NCI-H524 (cell line): ENCODE measurements at regions not wholly inside any gene's neighbourhood (a gene's known extent, or its start where the extent isn't known, plus 50 kb on each side); places are given as distances from the start of the nearest gene placed in this dataset.

Experiments
- DNase-seq, 2 experiments: peaks; one replicate each; lab custom pipeline; 2025; lab: John Stamatoyannopoulos, UW

DNA sequence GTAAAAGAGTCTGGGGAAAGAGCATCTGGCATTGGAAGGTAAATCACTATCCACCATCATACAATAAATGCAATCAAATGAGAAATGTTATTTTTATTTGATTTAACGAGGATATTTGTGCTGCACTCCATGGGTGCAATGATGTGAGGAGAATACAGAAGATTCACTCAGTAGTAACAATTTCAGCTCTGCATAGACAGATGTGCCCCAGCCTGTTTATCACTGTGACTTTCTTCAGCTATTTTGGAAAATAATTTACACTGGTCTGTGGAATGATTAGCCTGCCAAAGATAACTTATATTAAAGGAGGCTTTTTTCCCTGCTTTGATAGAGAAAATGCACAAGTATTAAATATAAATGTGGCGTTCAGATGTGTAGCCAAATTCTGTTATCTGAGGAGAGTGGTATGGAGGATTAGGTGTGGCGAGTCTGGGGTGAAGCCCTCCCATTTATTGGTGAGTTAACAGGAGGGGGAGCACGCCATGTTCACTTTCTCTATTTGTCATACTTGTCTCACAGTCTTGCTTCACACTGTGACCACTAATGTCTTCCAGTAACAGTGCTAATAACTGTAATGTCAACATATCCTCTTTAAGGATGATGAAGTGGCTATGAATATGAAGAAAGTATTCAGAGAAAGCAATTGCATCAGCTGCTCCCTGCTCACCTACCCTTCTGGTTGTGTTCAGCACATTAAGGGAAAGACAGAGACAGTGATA lies 645.6 kb downstream of the MMUT start:
- no peak for DNase-seq

DNA sequence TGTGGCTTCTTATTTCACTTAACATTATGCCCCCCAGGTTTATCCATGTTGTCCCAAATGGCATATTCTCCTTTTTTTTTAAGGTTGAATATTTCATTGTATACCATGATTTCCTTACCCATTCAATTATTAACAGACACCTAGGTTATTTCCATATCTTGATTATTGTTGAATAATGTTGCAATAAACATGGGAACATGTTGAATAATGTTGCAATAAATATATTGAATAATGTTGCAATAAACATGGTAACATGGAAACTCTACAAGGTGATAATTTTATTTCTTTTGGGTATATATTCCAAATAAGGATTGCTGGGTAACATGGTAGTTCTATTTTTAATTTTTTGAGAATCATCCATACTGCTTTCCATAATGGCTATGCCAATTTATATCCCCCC lies 648.1 kb downstream of the MMUT start:
- DNase-seq: no peak

DNA sequence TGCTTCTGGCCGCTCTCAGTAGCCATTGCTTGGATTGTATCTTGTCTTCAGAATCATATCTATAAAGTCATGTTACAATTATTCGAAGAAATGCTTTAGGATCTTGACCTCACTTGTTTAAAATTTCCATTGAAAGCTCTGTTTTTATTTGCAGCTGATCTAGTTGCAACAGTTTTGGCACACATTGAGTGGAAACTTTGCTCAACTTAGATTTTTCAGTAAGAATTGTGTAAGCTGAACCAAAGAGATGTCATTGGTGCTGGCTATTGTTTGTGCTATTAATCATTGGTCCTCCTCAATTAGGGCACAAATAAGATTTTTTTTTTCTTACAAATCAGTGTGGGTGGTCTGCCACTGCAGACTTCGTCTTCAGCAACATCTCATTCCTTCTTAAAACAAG lies 649.2 kb downstream of the MMUT start:
- no peak for DNase-seq

DNA sequence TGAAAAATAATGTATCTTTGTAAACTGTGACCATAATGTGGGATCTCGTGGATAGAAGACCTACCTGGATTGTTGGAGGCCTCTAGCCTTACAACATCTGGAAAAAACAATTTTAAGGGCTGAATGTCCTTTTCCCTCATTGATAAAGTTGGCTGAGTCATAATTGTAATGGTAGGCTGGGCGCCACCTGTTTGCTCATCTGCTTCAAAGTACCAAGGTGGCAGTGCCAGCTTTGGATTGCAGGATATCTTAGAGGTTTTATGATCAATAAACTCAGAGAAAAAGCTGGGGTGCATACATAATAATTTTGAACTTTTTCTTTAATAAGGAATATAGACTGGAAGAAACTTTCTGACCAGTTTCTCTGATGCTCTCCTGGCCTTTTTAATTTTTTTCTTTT lies 653.4 kb downstream of the MMUT start:
- DNase-seq: no peak

DNA sequence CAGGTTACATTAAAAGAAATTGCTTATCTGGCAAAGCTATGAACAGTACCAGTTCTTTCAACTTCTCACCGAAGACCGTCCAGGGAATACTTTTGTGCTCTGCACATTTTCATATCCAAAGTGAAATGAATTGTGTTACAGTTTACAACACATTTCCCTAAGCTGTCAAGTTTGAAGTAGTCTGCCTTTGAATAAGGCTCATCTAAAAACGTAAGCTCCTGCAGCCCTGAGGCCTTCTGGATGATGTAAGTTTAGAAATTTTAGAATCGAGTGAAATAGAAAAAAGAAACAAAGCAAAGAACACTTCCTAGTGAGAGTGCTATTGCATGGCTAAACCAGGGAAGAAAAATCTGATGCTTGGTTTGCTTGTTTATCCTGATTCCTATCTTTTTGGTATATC lies 653.8 kb downstream of the MMUT start:
- no peak for DNase-seq

DNA sequence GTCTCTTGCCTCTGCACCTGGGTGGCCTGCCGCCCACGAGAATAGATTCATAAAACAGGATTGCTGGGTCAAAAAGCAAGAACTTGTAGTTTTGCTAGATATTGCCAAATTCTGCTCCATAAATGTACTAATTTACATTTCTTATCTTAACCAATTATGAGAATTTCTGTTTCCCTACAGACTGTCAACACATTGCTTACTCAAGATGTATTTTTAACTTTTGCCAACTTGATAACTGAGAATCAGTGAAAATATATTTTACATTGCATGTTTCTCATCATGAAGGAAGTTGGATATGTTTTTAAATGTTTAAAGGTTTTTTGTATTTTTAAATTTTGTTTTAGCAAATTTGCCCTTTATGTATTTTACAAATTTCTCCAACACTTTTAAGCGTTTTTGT lies 664.8 kb downstream of the MMUT start:
- no peak for DNase-seq

DNA sequence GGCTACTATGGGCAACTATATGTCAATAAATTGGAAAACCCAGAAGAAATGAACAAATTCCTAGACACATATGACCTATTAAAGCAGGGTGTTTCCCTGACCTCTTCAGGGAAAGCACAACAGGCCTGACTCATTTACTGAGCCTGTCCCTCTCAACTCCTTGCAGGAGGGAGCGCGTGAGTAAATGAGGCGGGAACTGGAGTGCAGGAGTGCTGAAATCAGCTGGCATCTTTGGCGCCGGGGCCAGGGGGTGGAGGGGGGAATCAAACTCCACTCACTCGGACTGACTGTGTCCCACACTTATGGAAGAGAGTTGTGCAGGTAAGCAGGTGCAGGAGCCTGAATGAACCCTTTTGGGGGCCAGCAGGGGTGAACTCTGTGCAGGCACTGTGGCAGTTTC lies 671.2 kb upstream of the PTCHD4 start:
- DNase-seq: no peak

DNA sequence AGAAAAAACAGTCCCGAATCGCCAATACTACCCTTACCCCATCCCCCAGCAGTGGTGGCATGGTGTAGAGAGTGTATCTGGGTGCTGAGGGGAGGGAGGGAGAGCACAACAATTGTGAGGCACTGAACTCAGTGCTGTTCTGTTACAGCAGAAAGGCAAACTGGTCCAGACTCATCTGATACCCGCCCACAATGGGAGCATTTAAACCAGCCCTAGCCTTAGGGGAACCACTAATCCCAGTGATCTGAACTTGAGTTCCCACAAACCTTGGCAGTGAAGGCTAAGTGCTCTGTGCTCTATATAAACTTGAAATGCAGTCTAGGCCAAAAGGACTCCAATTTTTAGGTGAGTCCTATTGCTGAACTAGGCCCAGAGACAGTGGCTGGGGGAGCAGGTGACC lies 666.4 kb upstream of the PTCHD4 start:
- no peak for DNase-seq

DNA sequence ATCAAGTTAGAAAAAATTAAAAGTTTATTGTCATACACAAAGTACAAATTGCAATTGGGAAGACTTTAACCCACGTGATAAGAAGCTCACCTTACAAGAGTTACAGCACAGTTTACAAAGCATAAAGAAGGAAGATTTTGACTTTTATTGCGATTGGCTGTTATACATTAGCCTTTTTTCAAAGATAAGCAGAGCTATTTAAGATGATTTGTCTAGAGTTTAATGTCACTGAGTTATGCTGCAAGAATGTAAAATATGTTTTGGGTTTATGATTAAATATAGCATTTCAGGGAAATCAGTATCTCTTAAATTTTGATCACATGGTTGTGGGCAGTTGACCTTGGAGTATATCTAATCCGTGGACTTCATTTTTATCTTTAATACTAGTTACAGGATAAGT lies 664.2 kb upstream of the PTCHD4 start:
- DNase-seq: no peak

DNA sequence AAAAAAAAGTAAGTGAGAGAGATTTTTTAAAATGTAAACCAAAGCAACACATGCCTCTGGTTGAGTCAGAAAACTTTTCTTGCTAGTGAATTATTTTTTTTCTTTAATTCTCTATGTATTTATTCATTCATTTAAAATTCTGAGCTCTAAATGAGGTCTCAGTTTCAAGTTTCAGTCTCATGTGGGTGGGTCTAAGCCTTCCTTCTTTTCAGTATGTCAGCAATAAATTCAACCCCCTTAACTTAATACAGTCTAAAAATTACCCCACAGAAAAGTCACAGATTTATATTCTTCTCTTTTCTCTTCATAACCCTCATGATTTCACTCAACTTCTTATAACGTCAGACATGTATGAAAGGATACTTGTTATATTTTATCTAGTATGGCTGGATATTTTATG lies 663.3 kb upstream of the PTCHD4 start:
- DNase-seq: no peak

DNA sequence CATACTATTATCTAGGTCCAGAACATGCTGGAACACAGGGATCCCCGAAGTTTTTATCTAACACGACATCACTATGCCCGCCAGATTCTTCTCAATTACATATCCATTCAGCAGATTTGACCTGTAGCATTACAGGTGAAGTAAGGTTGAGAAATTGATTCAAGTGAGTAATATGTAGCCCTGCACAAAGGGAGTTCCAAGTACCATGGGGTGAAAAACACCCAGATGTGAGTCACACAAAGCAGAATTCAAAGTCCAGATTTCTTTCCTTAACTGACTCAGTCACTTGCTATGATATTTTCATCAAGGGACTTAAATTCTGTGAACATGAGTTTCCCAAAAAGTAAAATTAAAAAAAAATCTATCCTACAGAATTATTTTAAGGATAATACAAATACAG lies 655.4 kb upstream of the PTCHD4 start:
- DNase-seq: no peak

DNA sequence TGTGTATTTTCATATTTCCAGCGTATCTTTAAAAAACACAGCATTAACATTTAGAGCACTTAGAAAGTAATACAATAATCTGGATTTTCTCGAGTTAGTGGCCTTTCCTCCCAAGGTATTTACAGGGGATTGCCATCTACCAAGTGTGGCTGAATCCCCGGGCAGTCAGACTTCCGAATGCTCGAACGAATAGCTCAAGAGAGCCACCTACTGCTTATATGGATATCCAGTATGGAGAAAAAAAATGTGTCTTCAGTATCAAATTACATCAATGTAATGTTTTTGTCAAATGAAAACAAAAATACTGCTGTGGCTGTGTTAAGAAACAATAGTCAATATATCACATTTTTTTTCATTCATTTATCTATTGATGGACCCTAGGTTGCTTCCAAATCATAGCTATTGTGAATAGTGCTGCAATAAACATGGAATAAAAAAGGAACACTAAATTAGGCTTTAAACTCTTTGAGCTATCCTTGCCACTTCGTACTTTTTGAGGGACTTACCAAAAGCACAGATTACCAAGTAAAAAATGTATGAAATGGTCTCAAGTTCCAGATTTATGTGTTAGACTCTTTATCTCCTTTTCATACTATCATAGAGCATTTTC lies 654.5 kb upstream of the PTCHD4 start:
- peak; percentile 1 to 54 for DNase-seq

DNA sequence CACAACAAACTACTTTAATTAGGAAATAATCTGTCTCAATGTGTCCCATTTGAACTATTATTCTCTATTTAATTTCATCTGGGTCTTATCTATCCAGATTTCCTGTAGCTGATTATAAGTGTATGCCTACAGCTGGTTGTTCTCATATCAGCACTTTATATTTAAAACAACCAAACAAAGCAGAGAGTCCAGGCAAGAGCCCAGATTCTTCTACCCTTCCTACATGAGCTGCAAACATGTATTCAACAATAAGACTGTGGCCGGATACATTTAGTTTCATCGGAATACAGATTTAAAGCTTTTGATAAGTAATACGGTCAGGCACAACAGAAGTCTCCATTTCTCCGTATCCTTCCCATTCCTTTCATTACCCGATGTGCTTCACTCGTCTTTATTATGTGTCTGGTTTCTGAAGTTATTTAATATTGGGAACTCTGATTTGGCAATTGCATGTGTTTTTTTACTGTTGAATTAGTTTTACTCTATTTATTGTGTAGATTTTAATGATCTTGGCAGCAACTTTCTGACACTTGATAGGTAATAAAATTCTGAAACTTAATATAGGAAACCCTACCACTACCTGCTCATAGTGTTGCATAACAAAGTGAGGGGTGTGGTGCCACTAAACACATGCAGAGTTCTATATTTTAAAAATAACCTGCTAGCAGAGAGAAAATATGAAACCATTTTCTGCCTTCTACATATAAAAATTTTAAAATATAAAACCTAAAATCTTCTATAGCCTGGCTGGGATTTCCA lies 653.5 kb upstream of the PTCHD4 start:
- DNase-seq: no peak

DNA sequence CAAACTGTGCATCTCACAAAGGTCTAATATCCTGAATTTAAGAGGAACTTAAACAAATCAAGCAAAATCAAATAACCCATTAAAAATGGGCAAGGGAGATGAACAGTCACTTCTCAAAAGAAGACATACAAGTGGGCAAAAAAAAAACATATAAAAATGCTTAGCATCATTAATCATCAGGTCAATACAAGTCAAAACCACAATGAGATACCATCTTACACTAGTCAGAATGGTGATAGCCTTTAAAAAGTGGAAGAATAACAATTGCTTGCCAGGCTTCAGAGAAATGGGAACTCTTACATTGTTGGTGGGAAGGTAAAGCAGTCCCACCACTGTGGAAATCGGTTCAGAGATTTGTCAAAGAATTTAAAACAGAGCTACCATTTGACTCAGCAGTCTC lies 646.7 kb upstream of the PTCHD4 start:
- DNase-seq: no peak

DNA sequence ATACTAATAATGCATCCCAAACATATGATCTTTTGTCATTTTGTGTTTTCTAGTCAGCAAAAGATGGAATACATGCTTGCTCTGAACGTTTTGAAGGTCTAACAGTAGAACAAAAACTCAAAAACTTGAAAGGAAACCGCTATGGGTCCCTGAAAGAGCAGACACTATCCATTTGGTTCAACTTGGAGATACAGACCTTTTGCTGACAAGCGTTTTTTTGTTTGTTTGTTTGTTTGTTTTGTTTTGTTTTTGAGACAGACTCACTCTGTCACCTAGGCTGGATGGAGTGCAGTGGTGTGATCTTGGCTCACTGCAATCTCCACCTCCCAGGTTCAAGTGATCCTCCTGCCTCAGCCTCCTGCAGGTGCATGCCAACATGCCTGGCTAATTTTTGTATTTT lies 644.3 kb upstream of the PTCHD4 start:
- DNase-seq: no peak

DNA sequence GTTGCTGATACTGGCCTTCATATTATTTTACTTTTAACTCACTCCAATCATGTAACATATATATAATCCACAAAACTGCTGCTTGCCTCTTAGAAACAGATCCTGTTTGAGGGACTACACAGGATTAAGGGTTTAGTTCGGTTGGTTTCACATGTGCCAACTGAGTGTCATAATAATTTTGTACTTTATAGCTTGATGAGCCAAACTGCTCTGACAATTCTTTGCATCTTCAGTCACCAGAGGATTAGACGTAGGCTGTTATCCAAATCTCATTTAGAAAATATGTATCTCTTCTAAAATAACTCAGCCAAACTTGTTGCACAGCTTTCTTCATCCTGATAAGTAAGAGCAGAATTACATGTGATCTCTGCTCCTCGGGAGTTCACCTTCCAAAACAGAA lies 643.6 kb upstream of the PTCHD4 start:
- no peak for DNase-seq

DNA sequence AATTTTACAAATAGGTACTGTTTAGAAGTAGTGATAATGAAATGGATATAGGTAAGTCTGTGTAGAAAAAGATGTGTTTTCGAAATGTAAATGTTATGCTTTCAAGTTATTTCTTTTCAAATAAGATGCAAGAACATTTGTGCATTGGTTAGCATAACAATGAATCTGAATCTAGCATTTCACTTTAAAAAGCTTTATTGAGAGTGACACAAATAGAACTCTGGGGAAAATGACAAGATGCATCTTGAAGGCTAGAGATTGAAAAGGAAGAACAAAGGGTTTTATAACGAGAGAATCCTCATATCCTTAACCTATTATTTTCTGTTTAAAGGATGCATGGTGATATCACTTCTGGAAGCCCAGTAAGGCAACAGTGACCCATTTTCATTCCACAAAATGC lies 639.9 kb upstream of the PTCHD4 start:
- DNase-seq: no peak

DNA sequence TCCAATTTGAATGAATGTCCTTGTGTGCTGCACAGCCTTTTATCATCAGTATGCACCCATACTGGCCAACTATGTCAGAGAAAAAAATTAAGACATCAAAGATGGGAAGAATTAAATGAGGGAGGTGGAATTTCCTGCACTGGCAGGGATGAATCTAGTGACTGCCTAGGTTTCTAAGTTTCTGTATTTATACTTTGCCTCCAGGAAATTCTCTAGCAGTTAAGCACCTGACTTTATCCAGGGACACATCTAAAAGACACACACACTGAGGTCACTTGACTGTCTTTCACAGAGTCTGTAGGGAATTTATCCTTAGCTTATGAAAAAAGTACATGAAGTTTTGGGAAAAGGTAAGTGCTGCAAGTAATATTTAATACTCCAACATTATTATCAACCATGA lies 636.5 kb upstream of the PTCHD4 start:
- no peak for DNase-seq

DNA sequence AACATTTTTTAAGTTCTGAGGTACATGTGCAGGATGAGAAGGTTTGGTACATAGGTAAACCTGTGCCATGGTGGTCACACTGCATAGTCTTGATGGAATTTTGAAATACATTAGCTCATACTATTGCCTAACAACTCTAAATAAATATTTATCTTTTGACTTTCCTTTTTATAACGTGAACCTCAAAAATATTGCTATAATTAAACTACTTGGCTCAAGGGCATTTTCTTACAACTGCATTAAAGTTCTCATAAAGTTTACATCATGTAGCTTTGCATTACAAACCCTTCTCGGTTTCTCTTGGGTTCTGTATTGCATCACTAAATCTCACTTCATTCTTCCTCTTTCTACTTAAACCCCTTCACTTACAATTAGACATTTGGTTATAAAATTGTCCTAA lies 636.0 kb upstream of the PTCHD4 start:
- DNase-seq: no peak

DNA sequence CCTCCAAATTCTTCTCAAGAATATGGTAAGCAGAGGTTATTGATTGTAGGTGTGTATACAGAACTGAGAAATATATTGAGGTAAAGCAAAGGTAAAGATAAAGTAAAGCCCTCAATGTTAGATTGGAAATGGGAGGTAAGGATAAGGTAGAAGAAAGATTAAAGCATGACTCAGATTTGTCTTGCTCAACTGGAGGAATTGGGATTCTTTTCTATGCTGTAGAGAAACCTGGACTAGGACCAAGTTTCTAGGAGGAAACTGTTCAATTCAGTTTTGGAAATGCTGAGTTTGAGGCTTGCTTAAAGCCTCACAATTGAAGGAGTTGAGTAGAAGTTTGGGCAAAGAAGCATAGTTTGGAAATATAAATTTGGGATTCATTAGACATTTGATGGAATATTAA lies 634.0 kb upstream of the PTCHD4 start:
- DNase-seq: no peak

DNA sequence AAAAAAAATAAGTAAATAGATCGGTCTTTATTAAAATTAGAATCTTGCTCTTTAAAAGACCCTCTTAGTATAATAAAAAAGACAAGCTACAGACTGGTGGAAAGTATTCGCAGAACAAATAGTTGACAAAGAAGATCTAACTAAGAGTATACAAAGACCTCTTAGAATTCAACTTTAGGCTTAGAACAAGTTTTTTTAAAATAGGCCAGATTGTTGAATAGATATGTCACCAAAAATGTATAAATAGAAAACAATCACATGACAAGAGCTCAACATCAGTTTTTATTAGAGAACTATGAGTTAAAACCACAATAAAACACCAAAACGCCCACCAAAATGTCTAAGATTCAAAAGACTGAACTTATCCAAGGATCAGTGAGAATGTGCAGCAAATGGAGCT lies 632.7 kb upstream of the PTCHD4 start:
- no peak for DNase-seq

DNA sequence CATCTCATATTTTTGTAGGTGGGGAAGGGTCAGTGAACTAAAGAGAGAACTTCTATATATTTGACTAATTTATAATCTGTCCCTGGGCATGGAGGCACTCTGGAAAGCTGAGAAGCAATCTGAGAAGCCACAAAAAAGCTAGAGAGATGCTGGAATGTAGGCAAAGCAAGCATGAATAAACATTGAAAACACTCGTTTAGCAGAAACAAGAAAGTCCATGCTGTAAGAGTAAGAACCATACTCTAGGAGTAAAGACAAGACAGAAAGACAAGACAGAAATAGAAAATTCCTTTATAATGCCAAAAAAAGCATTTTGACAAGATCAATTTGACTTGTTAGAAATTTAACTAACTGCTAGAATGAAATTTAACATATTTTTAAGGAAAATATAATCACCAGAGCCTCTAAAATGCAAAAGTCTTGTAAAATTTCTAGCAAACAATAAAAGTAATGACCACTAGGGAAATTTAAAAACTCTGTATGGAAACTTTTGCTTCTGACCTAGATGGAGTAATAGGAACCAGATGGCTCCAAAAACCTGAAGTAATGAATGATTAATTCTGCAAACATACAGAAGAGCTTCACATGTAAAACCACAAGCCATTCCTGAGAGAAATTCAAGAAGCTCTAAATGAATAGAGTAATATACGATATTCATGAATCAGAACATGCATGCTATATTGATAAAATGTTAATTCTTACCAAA lies 625.7 kb upstream of the PTCHD4 start:
- DNase-seq: no peak

DNA sequence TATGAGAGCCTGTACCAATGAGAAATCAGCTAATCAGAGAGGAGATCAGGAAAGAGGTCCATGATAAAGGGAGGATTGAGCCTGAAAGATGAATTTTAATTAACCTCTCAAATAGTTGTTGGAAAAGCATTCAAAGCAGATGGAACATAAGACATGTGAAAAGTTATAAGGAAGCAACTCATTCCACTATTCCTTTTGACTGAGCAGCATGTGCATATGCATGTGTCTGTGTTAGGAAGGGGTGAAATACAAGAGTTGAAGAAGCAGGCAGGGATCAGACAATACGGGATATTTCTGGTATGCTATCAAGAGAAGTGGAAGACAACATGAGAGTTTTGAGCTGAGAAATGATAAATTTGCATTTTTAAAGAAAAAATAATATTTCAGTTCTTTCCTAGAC lies 624.8 kb upstream of the PTCHD4 start:
- DNase-seq: no peak
